ENCODE measurements at regions not wholly inside any gene's neighbourhood (a gene's known extent, or its start where the extent isn't known, plus 50 kb on each side); places are given as distances from the start of the nearest gene placed in this dataset.

GRCh38 chr1:219434285-219434922 lies 178.5 kb downstream of the ZC3H11B start:
- no peak overlapping the region for H3K4me3 Mint-ChIP-seq

More at GRCh38 chr1:219434285-219434922, 178.5 kb downstream of the ZC3H11B start:
- TF ChIP-seq TP53 (CRISPR knock-in tag; IDR thresholded peaks at IDR 0.05) (no peak), GTF2I (CRISPR knock-in tag; conservative IDR thresholded peaks at IDR 0.05) (no peak), ZNF317 (CRISPR knock-in tag; IDR thresholded peaks at IDR 0.05; ENCODE audit: borderline replicate concordance, low read depth) (no peak), ZNF281 (CRISPR knock-in tag; IDR thresholded peaks at IDR 0.05) (no peak), ATF3 (CRISPR knock-in tag; conservative IDR thresholded peaks at IDR 0.05) (no peak), USF2 (CRISPR knock-in tag; IDR thresholded peaks at IDR 0.05) (no peak), ATF1 (CRISPR knock-in tag; IDR thresholded peaks at IDR 0.05) (no peak), ZSCAN18 (CRISPR knock-in tag; IDR thresholded peaks at IDR 0.05) (no peak), NFATC4 (CRISPR knock-in tag; IDR thresholded peaks at IDR 0.05) (no peak), ERG (CRISPR knock-in tag; IDR thresholded peaks at IDR 0.05) (no peak), SMAD3 (CRISPR knock-in tag; IDR thresholded peaks at IDR 0.05; ENCODE audit: borderline replicate concordance) (no peak), E2F5 (CRISPR knock-in tag; IDR thresholded peaks at IDR 0.05) (no peak), ARID4B (CRISPR knock-in tag; IDR thresholded peaks at IDR 0.05; ENCODE audit: borderline replicate concordance) (no peak), FOXJ3 (CRISPR knock-in tag; IDR thresholded peaks at IDR 0.05; ENCODE audit: borderline replicate concordance) (no peak), SP1 (CRISPR knock-in tag; conservative IDR thresholded peaks at IDR 0.05) (no peak), CREM (CRISPR knock-in tag; IDR thresholded peaks at IDR 0.05) (no peak), KAT7 (CRISPR knock-in tag; IDR thresholded peaks at IDR 0.05; ENCODE audit: borderline replicate concordance) (no peak), ZNF671 (CRISPR knock-in tag; IDR thresholded peaks at IDR 0.05) (no peak)
- H3K27me3 Mint-ChIP-seq (ENCODE audit: low read depth): no peaks in the 10 kb centered on the region
- peaks cover 35% of the 10 kb centered on the region for H3K4me1 Mint-ChIP-seq
- no peaks in the 10 kb centered on the region for H3K9me3 Mint-ChIP-seq
- no peaks in the 10 kb centered on the region for H3K36me3 Mint-ChIP-seq
- DNase-seq (ENCODE audit: low spot score) (no peak), ATAC-seq (no peak)
- peak overlapping the region; percentile 67; the same call in 1 of the 2 replicates for H3K27ac Mint-ChIP-seq
- POLR2A ChIA-PET: interaction anchor here (0.6 kb wide), 1 partner anchor 912 kb away, joined by 4 read pairs; no protein-coding TSS in a partner anchor
- CTCF ChIA-PET: interaction anchor here (1.4 kb wide), 1 partner anchor 227 kb away, joined by 3 read pairs; no protein-coding TSS in a partner anchor
